ENCODE measurements at regions not wholly inside any gene's neighbourhood (a gene's known extent, or its start where the extent isn't known, plus 50 kb on each side); places are given as distances from the start of the nearest gene placed in this dataset.

- H3K36me3 Mint-ChIP-seq, result no peaks in the 10 kb centered on the region
- H3K4me3 Mint-ChIP-seq, result no peak overlapping the region
- no peak for DNase-seq
- H3K27me3 Mint-ChIP-seq, result peaks cover 10% of the 10 kb centered on the region
- peaks cover 1% of the 10 kb centered on the region for H3K4me1 Mint-ChIP-seq
- no peaks in the 10 kb centered on the region for H3K9me3 Mint-ChIP-seq
- H3K27ac Mint-ChIP-seq, result no peak overlapping the region
Measured at GRCh38 chr22:22746963-22747933, 102.8 kb downstream of the GGTLC2 start.

- Mint-ChIP-seq H3K9me3 (no peaks in the 10 kb centered on the region), H3K36me3 (no peaks in the 10 kb centered on the region)
Measured at GRCh38 chr22:22748297-22748743, 103.9 kb downstream of the GGTLC2 start.

GRCh38 chr22:22748756-22749155 lies 104.3 kb downstream of the GGTLC2 start:
- H3K27ac Mint-ChIP-seq, result no peak overlapping the region
- H3K9me3 Mint-ChIP-seq, result no peaks in the 10 kb centered on the region
- no peaks in the 10 kb centered on the region for H3K36me3 Mint-ChIP-seq

More at GRCh38 chr22:22748297-22748743, 103.9 kb downstream of the GGTLC2 start:
- H3K27ac Mint-ChIP-seq, result no peak overlapping the region
- H3K4me3 Mint-ChIP-seq, result no peak overlapping the region
- H3K4me1 Mint-ChIP-seq, result peaks cover 6% of the 10 kb centered on the region
- peaks cover 10% of the 10 kb centered on the region for H3K27me3 Mint-ChIP-seq
- DNase-seq, result peak; percentile 14

GRCh38 chr22:22749167-22749758 lies 104.8 kb downstream of the GGTLC2 start:
- Mint-ChIP-seq H3K27me3 (peaks cover 3% of the 10 kb centered on the region), H3K36me3 (no peaks in the 10 kb centered on the region), H3K4me3 (no peak overlapping the region), H3K27ac (no peak overlapping the region), H3K4me1 (peaks cover 7% of the 10 kb centered on the region), H3K9me3 (no peaks in the 10 kb centered on the region)
- no peak for DNase-seq

More at GRCh38 chr22:22748756-22749155, 104.3 kb downstream of the GGTLC2 start:
- Mint-ChIP-seq H3K4me1 (peaks cover 7% of the 10 kb centered on the region), H3K4me3 (no peak overlapping the region), H3K27me3 (peaks cover 6% of the 10 kb centered on the region)
- DNase-seq, result no peak

- no peak overlapping the region for H3K4me3 Mint-ChIP-seq
- no peaks in the 10 kb centered on the region for H3K36me3 Mint-ChIP-seq
- no peak overlapping the region for H3K27ac Mint-ChIP-seq
- peaks cover 7% of the 10 kb centered on the region for H3K4me1 Mint-ChIP-seq
- DNase-seq, result no peak
- H3K27me3 Mint-ChIP-seq, result no peaks in the 10 kb centered on the region
- H3K9me3 Mint-ChIP-seq, result no peaks in the 10 kb centered on the region
Measured at GRCh38 chr22:22750335-22751042, 106.1 kb downstream of the GGTLC2 start.

- H3K27me3 Mint-ChIP-seq, result no peaks in the 10 kb centered on the region
- no peak for DNase-seq
- H3K9me3 Mint-ChIP-seq, result no peaks in the 10 kb centered on the region
- no peaks in the 10 kb centered on the region for H3K36me3 Mint-ChIP-seq
- H3K4me1 Mint-ChIP-seq, result peaks cover 11% of the 10 kb centered on the region
- H3K4me3 Mint-ChIP-seq, result no peak overlapping the region
- no peak overlapping the region for H3K27ac Mint-ChIP-seq
Measured at GRCh38 chr22:22751043-22751603, 106.7 kb downstream of the GGTLC2 start.

GRCh38 chr22:22752199-22752555 lies 107.8 kb downstream of the GGTLC2 start:
- H3K36me3 Mint-ChIP-seq, result no peaks in the 10 kb centered on the region
- no peaks in the 10 kb centered on the region for H3K27me3 Mint-ChIP-seq
- peaks cover 22% of the 10 kb centered on the region for H3K4me1 Mint-ChIP-seq
- H3K9me3 Mint-ChIP-seq, result no peaks in the 10 kb centered on the region
- H3K27ac Mint-ChIP-seq, result no peak overlapping the region
- H3K4me3 Mint-ChIP-seq, result no peak overlapping the region
- no peak for DNase-seq

GRCh38 chr22:22752556-22753477 lies 108.4 kb downstream of the GGTLC2 start:
- H3K9me3 Mint-ChIP-seq, result no peaks in the 10 kb centered on the region
- peak overlapping the region; percentile 63 for H3K27ac Mint-ChIP-seq
- no peak for DNase-seq
- H3K4me1 Mint-ChIP-seq, result peaks cover 25% of the 10 kb centered on the region
- no peaks in the 10 kb centered on the region for H3K27me3 Mint-ChIP-seq
- no peaks in the 10 kb centered on the region for H3K36me3 Mint-ChIP-seq
- H3K4me3 Mint-ChIP-seq, result no peak overlapping the region

GRCh38 chr22:22753526-22754267 lies 109.3 kb downstream of the GGTLC2 start:
- Mint-ChIP-seq H3K36me3 (no peaks in the 10 kb centered on the region), H3K27me3 (no peaks in the 10 kb centered on the region), H3K4me3 (no peak overlapping the region), H3K27ac (peak overlapping the region; percentile 63), H3K4me1 (peaks cover 25% of the 10 kb centered on the region), H3K9me3 (no peaks in the 10 kb centered on the region)
- DNase-seq, result peak; percentile 80

GRCh38 chr22:22754268-22754657 lies 109.8 kb downstream of the GGTLC2 start:
- no peaks in the 10 kb centered on the region for H3K9me3 Mint-ChIP-seq
- no peaks in the 10 kb centered on the region for H3K27me3 Mint-ChIP-seq
- H3K4me1 Mint-ChIP-seq, result peaks cover 28% of the 10 kb centered on the region
- DNase-seq, result no peak
- H3K4me3 Mint-ChIP-seq, result no peak overlapping the region
- H3K27ac Mint-ChIP-seq, result no peak overlapping the region
- no peaks in the 10 kb centered on the region for H3K36me3 Mint-ChIP-seq

GRCh38 chr22:22754961-22755777 lies 110.8 kb downstream of the GGTLC2 start:
- H3K4me3 Mint-ChIP-seq, result no peak overlapping the region
- no peak overlapping the region for H3K27ac Mint-ChIP-seq
- no peaks in the 10 kb centered on the region for H3K36me3 Mint-ChIP-seq
- peaks cover 31% of the 10 kb centered on the region for H3K4me1 Mint-ChIP-seq
- H3K27me3 Mint-ChIP-seq, result no peaks in the 10 kb centered on the region
- DNase-seq, result no peak
- no peaks in the 10 kb centered on the region for H3K9me3 Mint-ChIP-seq

GRCh38 chr22:22755778-22756100 lies 111.3 kb downstream of the GGTLC2 start:
- Mint-ChIP-seq H3K9me3 (no peaks in the 10 kb centered on the region), H3K27ac (no peak overlapping the region), H3K4me3 (no peak overlapping the region), H3K4me1 (peaks cover 31% of the 10 kb centered on the region), H3K36me3 (no peaks in the 10 kb centered on the region), H3K27me3 (no peaks in the 10 kb centered on the region)
- DNase-seq, result no peak

GRCh38 chr22:22756109-22756508 lies 111.7 kb downstream of the GGTLC2 start:
- Mint-ChIP-seq H3K36me3 (no peaks in the 10 kb centered on the region), H3K9me3 (no peaks in the 10 kb centered on the region), H3K27ac (no peak overlapping the region), H3K27me3 (no peaks in the 10 kb centered on the region), H3K4me1 (peaks cover 31% of the 10 kb centered on the region), H3K4me3 (no peak overlapping the region)
- DNase-seq, result no peak
